Hematopoietic multipotent progenitor cell treated with erythropoietin and hydrocortisone succinate and interleukin-3 and kit ligand, for 8 days (in vitro differentiated cells): ENCODE measurements at regions not wholly inside any gene's neighbourhood (a gene's known extent, or its start where the extent isn't known, plus 50 kb on each side); places are given as distances from the start of the nearest gene placed in this dataset.
"Not testable (repeated sequence)": the region's sequence is repeated elsewhere in the genome, so short reads cannot be mapped to it uniquely, and the experiment has no call there.

Source experiments
- DNase-seq: peaks from one replicate; pipeline ENCODE4 v3.0.0-alpha.2; 2015

DNA sequence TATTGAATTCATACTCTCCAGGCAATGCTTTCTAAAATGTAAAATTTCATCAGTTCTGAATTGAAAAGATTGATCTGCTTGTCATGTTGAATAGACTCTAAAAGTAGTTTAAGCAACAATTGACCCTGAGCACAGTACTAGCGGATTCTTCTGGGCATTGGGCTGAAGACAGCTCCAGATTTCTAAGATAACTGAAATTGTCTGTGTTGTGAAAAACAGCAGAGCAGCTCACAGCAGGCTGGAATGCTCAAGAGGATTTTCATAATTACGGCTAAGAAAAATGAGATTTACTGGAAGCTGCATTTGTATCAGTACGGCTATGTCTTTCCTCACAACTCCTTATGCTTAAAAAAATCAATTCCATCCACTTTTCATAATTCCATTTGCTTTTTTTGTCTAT lies 373.7 kb downstream of the HACE1 start:
- DNase-seq = no peak

DNA sequence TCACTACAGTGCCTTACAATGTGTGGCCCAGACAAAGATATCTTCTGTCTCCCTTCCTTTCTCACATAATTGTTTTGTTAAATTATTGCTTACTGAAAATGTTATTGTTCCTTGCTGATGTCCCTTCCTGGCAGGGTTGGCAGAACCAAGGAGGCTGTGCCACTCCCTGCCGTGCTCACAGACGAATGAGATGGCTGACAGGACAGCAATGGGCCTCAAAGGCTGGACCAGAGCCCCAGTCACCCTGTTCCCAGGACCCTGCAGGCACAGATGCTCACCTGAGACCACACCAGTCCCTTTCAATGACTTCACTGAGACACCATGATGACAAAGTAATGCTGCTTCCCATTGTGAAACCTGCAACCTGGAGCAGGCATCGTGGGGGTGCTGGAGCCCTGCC lies 375.1 kb downstream of the HACE1 start:
- DNase-seq = no peak

DNA sequence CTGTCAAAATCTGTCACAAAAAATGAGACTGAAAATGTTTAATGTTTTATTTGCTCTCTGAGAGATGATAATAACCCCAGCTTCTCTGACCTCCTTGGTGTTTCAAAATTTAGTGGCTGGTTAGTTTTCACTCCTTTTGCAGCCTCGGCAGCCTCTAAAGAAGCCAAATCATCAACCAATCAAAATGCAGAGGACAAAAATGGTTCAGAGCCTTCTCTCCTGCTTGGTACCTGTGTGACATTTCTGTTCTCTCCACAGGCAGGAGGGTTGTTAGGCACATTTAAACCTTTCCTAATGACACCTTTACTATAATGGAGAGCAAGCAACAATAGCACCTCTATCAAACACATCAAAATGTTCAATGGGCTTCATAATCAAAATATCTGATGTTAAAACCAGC lies 375.5 kb downstream of the HACE1 start:
- no peak for DNase-seq

DNA sequence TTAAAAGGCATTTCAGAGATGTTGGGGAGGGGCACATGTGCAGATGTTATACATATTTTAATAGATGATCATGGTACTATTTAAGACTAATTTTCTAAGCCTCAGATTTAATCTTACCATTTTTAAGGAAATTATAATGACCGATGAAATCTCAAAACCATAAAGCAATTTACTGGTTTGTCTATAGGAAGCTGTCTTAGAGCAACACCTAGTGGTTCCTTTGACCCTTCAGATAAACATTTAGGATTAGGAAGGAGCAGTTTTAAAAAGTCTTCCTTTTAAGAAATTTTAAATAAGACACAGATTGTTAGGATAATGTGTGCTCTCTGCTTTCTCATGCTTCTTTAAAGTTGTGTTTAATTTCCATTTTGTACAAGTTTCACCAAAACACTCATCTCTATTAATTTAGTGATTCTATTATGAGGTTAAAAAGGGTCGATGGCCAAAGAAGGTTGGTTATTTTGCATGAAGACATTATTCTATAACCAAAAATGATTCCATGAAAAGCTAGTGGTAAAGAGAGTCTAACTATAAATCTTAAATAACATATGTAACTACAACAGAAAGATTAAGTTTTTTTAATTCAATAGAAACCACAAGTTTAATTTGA lies 376.4 kb downstream of the HACE1 start:
- DNase-seq = no peak

DNA sequence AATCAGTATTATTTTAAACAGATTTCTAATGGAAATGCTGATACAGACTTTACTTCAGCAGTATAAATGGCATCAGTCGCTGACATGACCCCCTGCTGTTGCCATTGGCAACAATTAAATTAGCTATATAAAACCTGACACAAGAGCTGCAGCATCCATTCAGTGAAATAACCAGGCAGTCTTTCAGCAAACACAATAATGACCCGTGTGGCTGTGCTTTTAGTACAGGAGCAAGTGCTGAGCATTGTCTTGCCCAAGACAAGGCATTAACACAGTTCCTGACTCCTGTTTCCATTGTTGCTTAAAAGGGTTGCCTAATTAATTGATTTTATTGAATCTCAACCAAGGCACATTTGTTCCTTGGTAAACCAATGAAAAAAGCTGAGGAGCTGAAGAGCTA lies 382.1 kb downstream of the HACE1 start:
- no peak for DNase-seq

DNA sequence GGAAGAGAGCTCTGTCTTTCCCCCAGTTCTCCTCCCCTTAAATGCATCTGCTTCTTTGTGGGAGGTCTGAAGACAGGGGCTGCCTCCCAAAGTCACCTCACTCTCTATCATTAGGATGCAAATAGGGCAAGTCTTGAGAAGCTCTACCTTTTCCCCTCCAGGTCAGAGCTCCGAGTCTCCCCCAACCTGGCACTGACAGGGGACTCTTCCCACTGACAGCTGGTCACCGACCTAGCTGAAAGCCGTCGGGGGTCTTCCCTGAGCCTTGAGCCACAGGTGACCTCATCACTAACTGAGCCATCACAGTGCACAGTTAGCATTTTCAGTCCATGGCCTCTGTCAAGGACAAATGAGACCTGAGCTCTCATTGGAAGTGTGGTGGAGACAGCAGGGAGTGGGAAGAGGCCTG lies 386.7 kb downstream of the HACE1 start:
- no peak for DNase-seq

DNA sequence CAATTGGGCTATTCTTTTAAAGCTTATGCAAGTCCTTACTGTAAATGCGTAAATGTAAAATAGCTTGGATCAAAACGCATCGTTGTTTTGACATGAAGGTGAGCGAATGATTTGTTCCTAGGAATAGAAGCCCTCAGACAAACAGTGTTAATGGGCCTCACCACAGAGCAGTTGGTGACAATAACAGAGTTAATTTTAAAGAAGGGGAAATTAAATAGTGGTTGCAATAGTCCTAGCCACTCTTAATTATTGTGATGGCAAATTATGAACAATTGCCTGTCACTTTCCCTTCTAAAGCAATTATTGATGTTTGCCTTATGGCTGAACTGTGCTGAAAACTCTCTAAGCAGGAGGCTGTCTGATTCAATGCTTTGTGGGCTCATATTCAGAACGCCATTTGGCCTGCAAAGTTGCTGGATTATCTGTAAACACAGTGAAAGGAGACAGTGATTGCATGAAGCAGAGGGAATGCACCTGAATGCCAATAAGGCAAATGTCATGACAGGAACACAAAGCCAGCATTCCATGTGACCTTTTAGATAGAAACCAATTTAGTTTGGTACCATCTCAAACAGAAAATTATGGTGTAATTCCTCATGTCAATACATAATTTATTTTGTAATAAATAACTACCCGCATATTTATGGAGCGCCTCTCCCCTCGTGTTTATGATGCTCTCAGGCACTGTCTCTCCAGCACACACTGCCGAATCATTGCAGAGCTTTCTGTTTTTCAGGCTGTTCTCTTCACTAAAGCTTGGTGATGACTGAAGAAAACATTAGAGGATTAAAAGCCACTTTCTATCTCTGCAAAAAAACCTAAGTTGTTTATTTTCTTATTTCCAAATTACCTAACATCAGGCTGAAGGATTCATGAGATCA lies 387.5 kb downstream of the HACE1 start:
- DNase-seq = no peak

DNA sequence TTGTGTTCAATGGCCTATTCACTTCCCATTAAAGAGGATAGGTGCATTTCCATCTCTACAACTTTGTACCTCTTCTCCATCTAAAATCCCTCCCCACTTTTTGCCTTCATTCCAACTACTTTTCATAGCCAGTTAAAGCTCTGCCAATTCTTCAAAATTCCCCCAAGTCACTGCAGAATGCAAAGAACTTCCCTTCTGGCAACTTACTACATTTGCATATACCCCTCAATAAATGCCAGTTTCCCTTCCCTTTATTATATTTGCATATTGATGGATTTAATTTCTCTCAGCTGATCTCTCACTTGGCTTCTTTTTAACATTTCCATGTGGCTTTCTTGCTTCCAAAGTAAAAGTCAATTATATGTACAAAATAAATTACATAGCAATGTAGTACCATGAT lies 393.4 kb downstream of the HACE1 start:
- no peak for DNase-seq

DNA sequence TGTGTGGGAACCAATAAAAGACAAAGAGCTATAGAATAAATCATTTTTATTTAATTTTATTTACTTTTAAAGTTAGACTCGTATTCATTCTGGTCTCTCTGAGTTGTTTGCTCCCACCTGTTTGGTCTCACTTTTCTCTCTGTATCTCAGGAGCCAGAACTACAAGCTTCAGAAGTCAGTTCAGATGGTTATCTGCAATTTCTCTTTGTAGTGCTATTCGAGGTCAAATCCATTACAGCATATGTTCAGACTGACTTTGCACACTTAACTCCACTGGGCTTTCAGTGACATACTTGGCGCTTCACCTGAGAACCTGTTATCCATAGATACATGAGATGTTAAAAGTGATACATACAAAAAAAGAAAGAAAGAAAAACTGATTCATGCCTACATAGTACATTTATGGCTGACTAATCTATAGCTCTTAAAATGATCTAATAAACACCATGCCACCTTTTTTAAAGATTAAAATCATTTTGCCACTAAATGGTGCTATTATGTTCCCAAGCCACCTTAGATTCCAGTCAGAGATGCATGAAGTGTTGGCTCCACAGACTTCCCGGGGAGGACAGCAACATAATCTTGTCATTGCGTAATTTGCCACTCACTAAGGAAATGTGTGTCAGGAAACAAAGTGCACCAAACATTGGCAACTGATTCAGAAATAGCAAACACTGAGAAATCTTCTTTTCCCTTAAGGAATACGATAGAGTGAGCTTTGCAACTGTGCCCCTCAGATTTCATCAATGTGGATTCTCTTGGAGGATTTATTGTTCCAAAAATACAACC lies 396.7 kb downstream of the HACE1 start:
- DNase-seq = no peak

DNA sequence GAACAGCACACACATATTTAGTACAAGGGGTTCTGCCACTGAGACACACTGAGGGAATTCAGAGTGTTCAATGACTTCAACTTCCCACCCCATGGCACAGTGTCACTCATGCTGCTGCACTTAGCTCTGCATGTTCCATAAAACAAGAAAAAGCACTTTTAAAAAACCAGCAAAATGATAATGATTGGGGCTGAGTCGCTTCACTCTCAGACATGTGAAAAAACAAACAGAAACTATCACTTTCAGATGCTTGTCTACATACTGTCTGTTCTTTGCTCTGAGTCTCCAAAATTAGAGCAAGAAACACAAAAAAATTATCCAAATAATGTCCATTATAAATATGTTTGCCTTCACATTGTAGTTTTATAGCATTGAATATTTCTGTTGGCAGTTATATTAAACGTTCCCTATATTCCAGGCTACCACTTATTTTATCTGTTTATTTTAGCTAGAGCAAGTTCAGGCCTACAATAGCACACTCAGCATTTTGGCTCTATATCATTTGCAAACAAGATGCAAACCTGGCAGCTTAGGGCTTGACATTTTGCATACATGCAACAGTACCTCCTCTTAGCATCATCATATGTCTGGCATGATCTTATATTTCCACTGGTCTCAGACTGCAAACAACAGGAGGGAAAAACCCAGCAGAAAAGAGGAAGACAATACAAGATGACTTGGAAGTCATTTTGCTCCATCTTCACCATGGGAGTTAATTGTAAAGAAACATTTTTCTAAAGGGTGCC lies 398.8 kb downstream of the HACE1 start:
- DNase-seq = no peak

DNA sequence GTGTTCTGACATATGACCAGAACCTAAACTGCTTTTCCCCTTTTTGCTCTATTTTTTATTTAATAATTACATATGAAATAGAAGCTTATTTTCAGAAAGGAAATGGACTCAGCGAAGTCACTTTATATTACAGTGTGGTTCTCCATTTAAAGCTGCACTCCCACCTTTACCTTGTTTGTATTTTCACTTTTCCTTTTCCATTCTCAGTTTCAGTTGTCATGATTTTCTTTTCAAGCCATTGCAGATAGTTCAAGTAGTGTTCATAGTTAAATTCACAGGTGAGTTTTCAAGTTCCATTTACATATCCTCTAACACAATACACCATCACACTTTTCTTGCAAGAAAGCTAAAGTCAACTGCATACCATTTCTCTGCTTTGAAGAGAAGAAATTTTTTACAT lies 400.2 kb downstream of the HACE1 start:
- no peak for DNase-seq

DNA sequence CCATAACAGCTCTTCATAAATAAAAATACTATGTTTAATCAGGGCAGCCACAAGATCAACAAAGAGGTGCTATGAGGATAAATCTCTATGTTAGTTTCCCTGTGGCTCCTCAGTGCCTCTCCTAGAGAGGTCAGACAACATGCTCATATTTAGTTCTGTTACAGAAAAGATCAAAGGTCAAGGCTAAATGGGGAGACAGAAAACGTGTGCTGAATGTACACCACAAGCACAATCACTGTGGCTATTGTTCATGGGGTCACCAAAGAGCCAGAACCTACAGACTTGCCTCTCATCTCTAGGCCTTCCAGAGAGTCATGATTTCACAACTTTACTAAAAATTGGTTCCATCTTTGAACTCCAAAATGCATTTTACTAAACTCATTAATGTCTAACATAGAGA lies 409.8 kb downstream of the HACE1 start:
- no peak for DNase-seq

DNA sequence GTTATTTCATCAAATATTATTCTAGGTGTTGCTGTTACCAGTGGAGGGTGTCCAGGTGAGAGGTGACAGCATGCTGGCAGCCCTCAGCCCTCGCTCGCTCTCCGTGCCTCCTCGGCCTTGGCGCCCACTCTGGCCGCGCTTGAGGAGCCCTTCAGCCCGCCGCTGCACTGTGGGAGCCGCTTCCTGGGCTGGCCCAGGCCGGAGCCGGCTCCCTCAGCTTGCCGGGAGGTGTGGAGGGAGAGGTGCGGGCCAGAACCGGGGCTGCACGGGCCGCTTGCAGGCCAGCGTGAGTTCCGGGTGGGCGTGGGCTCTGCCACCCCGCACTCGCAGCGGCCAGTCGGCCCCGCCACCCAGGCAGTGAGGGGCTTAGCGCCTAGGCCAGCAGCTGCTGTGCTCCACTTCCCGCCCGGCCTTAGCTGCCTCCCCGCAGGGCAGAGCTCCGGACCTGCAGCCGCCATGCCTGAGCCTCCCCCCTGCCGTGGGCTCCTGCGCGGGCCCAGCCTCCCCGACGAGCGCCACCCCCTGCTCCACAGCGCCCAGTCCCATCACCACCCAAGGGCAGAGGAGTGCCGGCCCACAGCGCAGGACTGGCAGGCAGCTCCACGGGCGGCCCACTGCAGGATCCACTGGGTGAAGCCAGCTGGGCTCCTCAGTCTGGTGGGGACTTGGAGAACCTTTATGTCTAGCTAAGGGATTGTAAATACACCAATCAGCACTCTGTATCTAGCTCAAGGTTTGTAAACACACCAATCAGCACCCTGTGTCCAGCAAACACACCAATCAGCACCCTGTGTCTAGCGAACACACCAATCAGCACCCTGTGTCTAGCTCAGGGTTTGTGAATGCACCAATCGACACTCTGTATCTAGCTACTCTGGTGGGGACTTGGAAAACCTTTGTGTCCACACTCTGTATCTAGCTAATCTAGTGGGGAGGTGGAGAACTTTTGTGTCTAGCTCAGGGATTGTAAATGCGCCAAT lies 413.3 kb downstream of the HACE1 start:
- DNase-seq = not testable (repeated sequence)

DNA sequence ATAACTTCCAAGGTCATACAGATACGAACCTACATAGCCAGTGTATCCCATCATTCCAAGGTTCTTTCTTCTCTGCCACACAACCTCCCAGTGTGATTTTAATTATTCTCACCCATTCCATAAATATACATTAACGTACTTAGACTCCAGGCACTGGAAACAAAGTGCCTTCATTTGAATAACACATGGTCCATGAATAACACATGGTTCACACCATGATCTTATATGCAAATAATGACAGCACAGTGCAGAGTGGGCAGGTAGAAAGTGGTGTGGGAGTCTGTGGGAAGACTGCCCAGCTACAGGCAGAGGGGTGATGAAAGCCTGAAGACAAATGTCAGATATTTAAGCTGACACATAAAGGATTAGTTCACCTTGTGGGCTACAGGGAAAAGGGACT lies 425.2 kb downstream of the HACE1 start:
- no peak for DNase-seq

DNA sequence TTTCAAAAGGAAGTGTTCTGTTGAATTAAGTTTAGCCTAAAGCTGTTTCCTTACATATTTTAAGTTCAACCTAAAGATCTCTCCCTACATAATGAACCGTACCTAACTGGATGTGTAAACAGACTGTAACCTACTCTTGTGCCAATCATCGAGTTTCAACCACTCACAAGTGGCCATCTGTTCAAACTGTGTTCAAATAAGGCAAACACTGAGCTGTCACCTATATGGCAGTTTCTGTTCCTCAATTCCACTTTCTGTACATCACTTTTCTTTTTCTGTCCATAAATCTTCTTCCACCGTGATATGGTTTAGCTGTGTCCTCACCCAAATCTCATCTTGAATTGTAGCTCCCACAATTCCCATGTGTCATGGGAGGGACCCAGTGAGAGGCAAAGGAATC lies 428.6 kb downstream of the HACE1 start:
- no peak for DNase-seq

DNA sequence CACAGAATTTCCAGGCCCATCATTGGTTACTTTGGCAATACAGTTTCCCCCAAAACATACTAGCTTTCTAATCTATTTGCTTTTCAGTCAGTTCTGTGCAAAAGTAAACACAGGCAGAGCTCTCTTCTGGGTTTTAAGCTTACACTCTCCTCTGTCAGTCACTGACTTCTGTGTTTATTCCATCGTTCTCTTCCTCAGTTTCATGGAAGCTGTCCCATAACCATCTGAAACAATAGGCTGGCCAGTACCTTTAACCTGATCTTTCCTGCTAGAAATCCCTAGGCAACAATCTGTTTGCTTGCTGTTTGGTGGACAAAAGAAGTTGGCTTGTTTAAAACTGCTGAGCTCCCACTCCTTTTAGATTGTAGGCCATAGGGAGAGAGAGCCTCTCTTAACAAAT lies 431.5 kb downstream of the HACE1 start:
- no peak for DNase-seq

DNA sequence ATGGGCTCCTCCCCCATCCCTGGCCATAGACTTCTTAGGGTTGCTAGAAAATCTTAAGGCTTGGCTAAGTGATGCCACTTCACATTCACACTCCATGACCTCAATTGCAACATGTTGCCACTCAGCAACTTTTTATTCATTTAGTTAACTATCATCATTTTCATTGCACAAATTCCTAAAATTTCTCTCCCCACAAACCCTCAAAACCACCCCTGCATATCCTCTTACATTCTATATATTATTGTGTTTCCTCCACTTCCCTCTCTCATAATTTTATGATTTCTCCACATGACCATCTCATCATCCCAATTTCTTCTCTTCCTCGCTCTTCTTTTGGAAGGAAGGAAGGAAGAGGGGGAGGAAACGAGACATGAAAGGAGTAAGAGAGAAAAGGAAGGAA lies 436.0 kb downstream of the HACE1 start:
- no peak for DNase-seq

DNA sequence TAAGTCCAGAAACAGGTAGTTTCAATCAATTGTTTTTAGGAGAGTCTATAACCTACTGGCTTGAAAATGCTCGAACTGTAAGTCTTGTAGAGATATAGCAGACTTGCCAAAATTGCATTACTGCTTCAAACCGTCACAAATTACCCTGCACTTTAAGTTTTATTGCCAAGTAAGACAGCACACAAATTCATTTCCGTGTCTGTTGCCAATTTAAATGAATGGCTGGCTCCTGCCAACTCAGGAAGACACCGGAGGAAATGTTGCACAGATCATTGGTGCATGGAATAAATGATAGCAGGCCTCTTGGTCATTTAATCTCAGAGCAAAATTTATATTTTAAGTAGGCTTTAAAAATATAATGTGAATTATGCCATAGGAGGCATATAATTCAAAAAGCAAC lies 438.1 kb downstream of the HACE1 start:
- DNase-seq = no peak

DNA sequence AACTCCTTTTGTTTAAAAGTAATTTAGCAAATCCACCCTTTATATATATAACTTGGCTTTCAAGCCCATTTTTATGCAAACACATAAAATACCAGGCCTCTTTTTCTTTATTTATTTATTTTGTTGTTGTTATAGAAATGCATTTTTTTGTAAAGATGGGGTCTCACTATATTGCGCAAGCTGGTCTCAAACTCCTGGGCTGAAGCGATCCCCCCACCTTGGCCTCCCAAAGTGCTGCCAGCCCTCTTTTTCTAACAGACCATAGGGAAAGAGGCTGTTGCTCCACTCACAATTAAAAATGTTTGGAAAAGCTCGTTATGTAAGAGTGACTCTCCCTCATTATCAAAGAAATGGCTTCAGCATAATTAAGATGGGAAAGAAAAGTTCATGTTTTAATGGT lies 440.9 kb downstream of the HACE1 start:
- no peak for DNase-seq

DNA sequence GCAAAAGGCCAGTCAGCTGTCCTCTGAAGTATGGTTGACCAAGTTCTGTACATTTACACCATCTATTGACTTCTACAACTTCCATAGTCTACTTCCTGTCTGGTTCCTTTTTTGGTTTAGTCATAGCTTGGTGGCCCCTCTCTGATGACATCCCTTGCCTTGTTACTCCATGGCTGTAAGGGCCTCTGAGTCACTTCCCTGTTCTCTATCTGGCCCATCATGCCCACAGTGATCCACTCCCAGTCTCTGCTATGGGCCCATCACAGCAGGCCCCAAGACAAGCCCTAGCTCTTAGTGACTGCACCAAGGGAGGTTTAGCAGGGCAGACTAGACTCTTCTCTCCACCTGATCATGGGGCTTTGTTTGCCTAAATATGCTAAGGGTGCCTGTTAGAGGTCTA lies 441.6 kb downstream of the HACE1 start:
- DNase-seq = no peak

DNA sequence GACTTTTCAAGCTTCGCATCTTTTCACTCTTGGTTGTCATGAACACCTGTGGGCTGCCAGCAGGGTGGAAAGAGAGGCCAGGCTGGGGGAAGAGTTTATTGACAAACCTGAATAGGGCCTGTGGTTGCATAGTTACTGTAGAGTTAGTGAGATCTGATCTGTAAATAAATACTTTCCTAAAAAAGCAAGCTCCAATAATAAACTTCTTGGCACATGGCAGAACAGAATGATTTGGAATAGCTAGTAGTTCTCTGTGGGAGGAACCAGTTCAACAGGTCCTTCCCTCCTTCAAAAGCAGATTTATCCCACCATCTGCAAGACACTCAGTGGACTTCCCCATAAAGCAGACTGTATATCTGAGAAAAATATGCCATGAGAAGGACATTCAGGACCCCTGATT lies 445.0 kb downstream of the HACE1 start:
- no peak for DNase-seq

DNA sequence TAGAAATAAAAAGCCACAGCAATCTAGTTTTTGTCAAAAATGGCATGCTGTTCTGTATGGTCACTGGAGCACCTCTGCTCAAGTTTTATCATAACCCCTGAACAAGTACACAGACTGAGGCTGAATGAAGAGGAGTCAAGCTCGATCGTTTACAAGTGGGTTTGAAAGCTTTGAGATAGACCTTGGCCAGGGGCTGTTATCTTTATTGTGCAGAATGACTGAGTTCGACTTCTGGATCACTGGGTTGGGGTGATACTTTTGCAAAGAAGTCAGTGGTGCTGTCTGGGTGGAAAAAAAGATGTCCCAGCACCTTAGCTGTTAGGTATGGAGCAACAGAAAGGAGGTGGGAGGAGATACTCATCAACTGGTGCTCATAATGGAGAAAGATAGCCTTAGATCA lies 446.0 kb downstream of the HACE1 start:
- no peak for DNase-seq
